Neuronal stem cell (in vitro differentiated cells): ENCODE measurements at regions not wholly inside any gene's neighbourhood (a gene's known extent, or its start where the extent isn't known, plus 50 kb on each side); places are given as distances from the start of the nearest gene placed in this dataset.

Experiments used
- DNase-seq: peaks from one replicate; pipeline ENCODE4 v3.0.0-alpha.2; 2013; ENCODE audit warnings: low spot score
- H2AFZ ChIP-seq: one replicate; pipeline ENCODE4 v1.6.1; 2013; ENCODE audit warnings: mild to moderate bottlenecking, low read length, inconsistent platforms
- H2AK5ac ChIP-seq: 2 replicates; pipeline ENCODE4 v1.6.1; 2013; ENCODE audit warnings: low read depth, mild to moderate bottlenecking, inconsistent platforms, low read length, moderate library complexity, mixed read lengths
- H2BK120ac ChIP-seq: 2 replicates; pipeline ENCODE4 v1.6.1; 2013; ENCODE audit warnings: low read depth, mild to moderate bottlenecking, inconsistent platforms, low read length, moderate library complexity, mixed read lengths
- H2BK12ac ChIP-seq: one replicate; pipeline ENCODE4 v1.6.1; 2013; ENCODE audit warnings: low read length, inconsistent platforms
- H2BK15ac ChIP-seq: 2 replicates; pipeline ENCODE4 v1.6.1; 2013; ENCODE audit warnings: mild to moderate bottlenecking, low read length, inconsistent platforms, mixed read lengths
- H2BK5ac ChIP-seq: one replicate; pipeline ENCODE4 v1.6.1; 2013; ENCODE audit warnings: inconsistent platforms, mild to moderate bottlenecking, low read length, moderate library complexity
- H3K14ac ChIP-seq: one replicate; pipeline ENCODE4 v1.6.1; 2013; ENCODE audit warnings: low read length, inconsistent platforms
- H3K18ac ChIP-seq: 2 replicates; pipeline ENCODE4 v1.6.1; 2013; ENCODE audit warnings: low read length, inconsistent platforms
- H3K23ac ChIP-seq: 2 replicates; pipeline ENCODE4 v1.6.1; 2013; ENCODE audit warnings: low read depth, mild to moderate bottlenecking, mixed read lengths, low read length, inconsistent platforms; ENCODE audit not compliant: poor library complexity
- H3K27ac ChIP-seq: replicated peaks from 3 replicates; pipeline ENCODE4 v1.5.1; 2013; ENCODE audit warnings: low read length, inconsistent platforms
- H3K27me3 ChIP-seq, 3 experiments: 2 replicates each; pipeline ENCODE4 v1.6.1; 2013; ENCODE audit warnings: low read length in 3 of 3, mild to moderate bottlenecking in 2 of 3, inconsistent platforms in 1 of 3, low read depth in 1 of 3, mixed read lengths in 1 of 3, moderate library complexity in 1 of 3; ENCODE audit not compliant: control insufficient read depth in 3 of 3, insufficient read depth in 3 of 3
- H3K36me3 ChIP-seq, 2 donors: replicated peaks in 1 of 2; 2 replicates each; pipeline ENCODE4 v1.6.1; 2013; ENCODE audit warnings: low read length in 2 of 2; ENCODE audit not compliant: control insufficient read depth in 2 of 2, insufficient read depth in 2 of 2
- H3K4ac ChIP-seq: 2 replicates; pipeline ENCODE4 v1.6.1; 2013; ENCODE audit warnings: inconsistent platforms, mild to moderate bottlenecking, low read length, moderate library complexity
- H3K4me1 ChIP-seq, 2 donors: 1 replicate in 1 of 2; 2 replicates in 1 of 2; pipeline ENCODE4 v1.6.1; 2013; ENCODE audit warnings: low read length in 2 of 2, low read depth in 1 of 2; ENCODE audit not compliant: control insufficient read depth in 2 of 2, insufficient read depth in 1 of 2
- H3K4me2 ChIP-seq: one replicate; pipeline ENCODE4 v1.6.1; 2013; ENCODE audit warnings: mild to moderate bottlenecking, low read length, inconsistent platforms; ENCODE audit not compliant: insufficient read depth, poor library complexity, severe bottlenecking
- H3K4me3 ChIP-seq, 2 donors: 2 replicates each; pipeline ENCODE4 v1.5.1; 2013; ENCODE audit warnings: low read length in 2 of 2, mild to moderate bottlenecking in 2 of 2, inconsistent platforms in 1 of 2, moderate library complexity in 1 of 2
- H3K79me1 ChIP-seq: one replicate; pipeline ENCODE4 v1.6.1; 2013; ENCODE audit warnings: low read depth, mild to moderate bottlenecking, inconsistent platforms, low read length, moderate library complexity
- H3K9ac ChIP-seq: one replicate; pipeline ENCODE4 v1.6.1; 2013; ENCODE audit warnings: mild to moderate bottlenecking, low read depth, low read length, inconsistent platforms; ENCODE audit not compliant: poor library complexity
- H3K9me3 ChIP-seq, 2 donors: replicated peaks in 1 of 2; 2 replicates each; pipeline versions ENCODE3 to v1.6.1; 2013; ENCODE audit warnings: low read length in 2 of 2, mild to moderate bottlenecking in 2 of 2, inconsistent platforms in 1 of 2, low read depth in 1 of 2, mixed read lengths in 1 of 2, moderate library complexity in 1 of 2; ENCODE audit not compliant: control insufficient read depth in 2 of 2, insufficient read depth in 1 of 2
- H4K8ac ChIP-seq: one replicate; pipeline ENCODE4 v1.6.1; 2013; ENCODE audit warnings: low read depth, mild to moderate bottlenecking, inconsistent platforms, low read length, moderate library complexity
- H4K91ac ChIP-seq: one replicate; pipeline ENCODE4 v1.6.1; 2013; ENCODE audit warnings: low read length, low read depth, mild to moderate bottlenecking, inconsistent platforms; ENCODE audit not compliant: poor library complexity
- WGBS, 2 donors: extraction: QIAGEN DNeasy Blood & Tissue Kit; methylation state at CpG; one replicate each; pipeline ENCODE4 v1.1.7; 2013; ENCODE audit warnings: missing lambda C conversion rate in 2 of 2, mixed read lengths in 1 of 2; ENCODE audit not compliant: insufficient read length in 2 of 2, insufficient replicate concordance in 1 of 2; ENCODE audit errors: extremely low coverage in 2 of 2; 5-methylcytosine and 5-hydroxymethylcytosine counted together

GRCh38 chr5:167639766-167640165 is 651.7 kb upstream of the WWC1 start:
- H3K4me3 ChIP-seq, result no peak overlapping the region

GRCh38 chr5:167642181-167642580 is 649.3 kb upstream of the WWC1 start:
- H3K14ac ChIP-seq, result no peak overlapping the region
- H4K91ac ChIP-seq, result no peak overlapping the region
- no peak overlapping the region for H2BK5ac ChIP-seq
- no peak overlapping the region for H3K9ac ChIP-seq
- H3K4ac ChIP-seq, result no peak overlapping the region
- H3K4me3 ChIP-seq, result no peak overlapping the region
- H2AK5ac ChIP-seq, result no peak overlapping the region
- H3K27me3 ChIP-seq, result no peaks in the 10 kb centered on the region
- no peak for DNase-seq
- no peaks in the 10 kb centered on the region for H3K4me1 ChIP-seq
- H2BK12ac ChIP-seq, result no peak overlapping the region
- H2BK15ac ChIP-seq, result no peak overlapping the region
- no CpG with 5 or more reads among the region's 1 CpG for WGBS, 2 donors
- no peak overlapping the region for H4K8ac ChIP-seq
- H3K4me2 ChIP-seq, result no peak overlapping the region
- no peak overlapping the region for H3K23ac ChIP-seq
- no peaks in the 10 kb centered on the region for H3K36me3 ChIP-seq
- no peak overlapping the region for H2AFZ ChIP-seq
- H3K79me1 ChIP-seq, result no peaks in the 10 kb centered on the region
- H3K9me3 ChIP-seq, result no peaks in the 10 kb centered on the region
- no peak overlapping the region for H3K27ac ChIP-seq
- H2BK120ac ChIP-seq, result no peak overlapping the region
- no peak overlapping the region for H3K18ac ChIP-seq

More at GRCh38 chr5:167639766-167640165, 651.7 kb upstream of the WWC1 start:
- H2AK5ac ChIP-seq, result no peak overlapping the region
- no peak overlapping the region for H3K14ac ChIP-seq
- H3K4me2 ChIP-seq, result no peak overlapping the region
- no peak overlapping the region for H3K27ac ChIP-seq
- no peak overlapping the region for H3K9ac ChIP-seq
- H2AFZ ChIP-seq, result no peak overlapping the region
- no peak overlapping the region for H2BK120ac ChIP-seq
- H3K23ac ChIP-seq, result no peak overlapping the region
- H4K8ac ChIP-seq, result no peak overlapping the region
- no peak overlapping the region for H4K91ac ChIP-seq
- H3K18ac ChIP-seq, result no peak overlapping the region
- DNase-seq, result no peak
- no peak overlapping the region for H2BK12ac ChIP-seq
- H3K4me1 ChIP-seq, result no peaks in the 10 kb centered on the region
- H3K9me3 ChIP-seq, result no peaks in the 10 kb centered on the region
- no peak overlapping the region for H2BK5ac ChIP-seq
- no peak overlapping the region for H3K4ac ChIP-seq
- no peaks in the 10 kb centered on the region for H3K79me1 ChIP-seq
- no peaks in the 10 kb centered on the region for H3K36me3 ChIP-seq
- no peaks in the 10 kb centered on the region for H3K27me3 ChIP-seq
- no peak overlapping the region for H2BK15ac ChIP-seq

DNA sequence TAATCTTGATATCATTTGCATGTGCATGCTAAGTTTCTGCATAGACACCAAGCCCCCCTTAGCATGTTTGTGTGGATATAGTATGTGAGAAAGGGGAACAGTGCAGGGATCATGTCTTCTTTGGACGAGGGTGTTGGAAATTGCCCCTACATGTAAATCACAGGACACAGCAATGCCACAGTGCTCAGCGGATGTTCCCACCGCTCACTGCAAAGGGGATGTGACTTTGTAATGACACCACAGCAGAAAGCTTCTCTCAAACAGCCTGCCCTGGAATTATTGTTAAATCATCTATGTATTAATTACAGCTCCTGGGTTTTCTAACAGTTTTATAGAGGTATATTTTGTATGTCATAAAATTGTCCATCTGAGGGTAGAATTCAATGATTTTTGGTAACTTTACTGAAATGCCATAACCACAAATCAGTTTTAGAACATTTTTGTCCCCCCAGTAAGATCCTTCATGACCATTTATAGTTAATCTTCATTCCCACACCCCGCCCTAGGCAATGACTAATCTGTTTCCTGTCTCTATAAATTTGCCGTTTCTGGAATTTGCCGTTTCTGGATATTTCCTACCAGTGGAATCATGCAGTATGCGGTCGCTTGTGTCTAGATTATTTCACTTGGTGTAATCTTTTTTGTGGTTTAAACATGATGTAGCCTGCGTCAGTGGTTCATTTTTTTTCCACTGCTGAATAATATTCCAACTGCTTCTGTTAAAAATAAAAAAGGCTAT is 648.5 kb upstream of the WWC1 start:
- no peak overlapping the region for H3K4ac ChIP-seq
- no peak overlapping the region for H2AK5ac ChIP-seq
- no peak overlapping the region for H2BK5ac ChIP-seq
- no peak overlapping the region for H4K8ac ChIP-seq
- WGBS, 2 donors, result no CpG with 5 or more reads among the region's 9 CpGs
- H3K27ac ChIP-seq, result no peak overlapping the region
- no peak overlapping the region for H3K4me3 ChIP-seq
- H3K18ac ChIP-seq, result no peak overlapping the region
- no peaks in the 10 kb centered on the region for H3K9me3 ChIP-seq
- no peak overlapping the region for H2AFZ ChIP-seq
- no peak overlapping the region for H2BK12ac ChIP-seq
- no peaks in the 10 kb centered on the region for H3K4me1 ChIP-seq
- H3K79me1 ChIP-seq, result no peaks in the 10 kb centered on the region
- H3K14ac ChIP-seq, result no peak overlapping the region
- DNase-seq, result no peak
- H3K27me3 ChIP-seq, result no peaks in the 10 kb centered on the region
- H3K23ac ChIP-seq, result no peak overlapping the region
- no peak overlapping the region for H4K91ac ChIP-seq
- no peak overlapping the region for H3K4me2 ChIP-seq
- H2BK15ac ChIP-seq, result no peak overlapping the region
- peak overlapping the region; percentile 54 for H3K9ac ChIP-seq
- H3K36me3 ChIP-seq, result no peaks in the 10 kb centered on the region
- H2BK120ac ChIP-seq, result no peak overlapping the region

DNA sequence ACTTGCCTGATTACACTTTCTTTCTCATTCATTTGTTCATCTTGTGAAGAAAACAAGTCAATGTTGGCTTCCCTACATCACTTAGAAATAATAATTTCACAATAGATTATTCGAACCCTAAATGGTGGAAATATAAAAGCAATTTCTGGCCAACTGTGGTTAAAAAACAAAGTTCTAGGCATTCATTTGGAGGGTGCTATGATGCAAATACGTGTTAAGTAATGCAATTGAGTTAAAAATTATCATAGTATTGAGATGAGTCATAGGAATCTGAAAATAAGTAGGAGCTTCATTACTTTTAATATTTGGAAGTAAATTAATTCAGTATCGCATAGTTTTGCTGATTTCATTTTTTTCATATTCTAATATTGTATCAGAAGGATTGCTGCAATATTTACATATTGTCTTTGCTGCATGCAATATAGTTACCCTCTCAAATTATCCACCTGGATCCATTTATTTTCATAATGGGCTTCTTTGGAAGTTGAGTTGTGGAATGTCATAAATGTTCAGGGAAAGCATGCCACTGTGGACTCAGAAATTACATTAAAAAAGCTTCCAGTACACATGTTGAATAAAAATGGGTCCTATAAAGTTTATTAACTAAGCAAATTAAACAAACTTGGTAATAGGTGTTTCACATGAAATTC is 647.7 kb upstream of the WWC1 start:
- no peak overlapping the region for H3K23ac ChIP-seq
- no peak overlapping the region for H4K8ac ChIP-seq
- H3K4me2 ChIP-seq, result no peak overlapping the region
- H3K4me1 ChIP-seq, result no peaks in the 10 kb centered on the region
- no peak overlapping the region for H3K4me3 ChIP-seq
- no peaks in the 10 kb centered on the region for H3K9me3 ChIP-seq
- no peak overlapping the region for H2BK12ac ChIP-seq
- no peak overlapping the region for H2BK5ac ChIP-seq
- H3K4ac ChIP-seq, result no peak overlapping the region
- H3K79me1 ChIP-seq, result no peaks in the 10 kb centered on the region
- no peak overlapping the region for H2AFZ ChIP-seq
- no CpG with 5 or more reads among the region's 3 CpGs for WGBS, 2 donors
- H3K9ac ChIP-seq, result no peak overlapping the region
- H3K18ac ChIP-seq, result no peak overlapping the region
- H4K91ac ChIP-seq, result no peak overlapping the region
- H3K36me3 ChIP-seq, result no peaks in the 10 kb centered on the region
- no peaks in the 10 kb centered on the region for H3K27me3 ChIP-seq
- no peak overlapping the region for H2AK5ac ChIP-seq
- H2BK120ac ChIP-seq, result no peak overlapping the region
- H2BK15ac ChIP-seq, result no peak overlapping the region
- H3K14ac ChIP-seq, result no peak overlapping the region
- no peak for DNase-seq
- no peak overlapping the region for H3K27ac ChIP-seq
